ENCODE measurements at regions not wholly inside any gene's neighbourhood (a gene's known extent, or its start where the extent isn't known, plus 50 kb on each side); places are given as distances from the start of the nearest gene placed in this dataset.

- peak in 1 of 58 donors; percentile 18 for DNase-seq
Measured at GRCh38 chr10:128642023-128642422, 515.8 kb upstream of the MKI67 start.

- no peak for DNase-seq
Measured at GRCh38 chr10:128642502-128642901, 516.3 kb upstream of the MKI67 start.

GRCh38 chr10:128643658-128644057, 517.4 kb upstream of the MKI67 start:
- DNase-seq: no peak

- DNase-seq: no peak
Measured at GRCh38 chr10:128645486-128645885, 519.3 kb upstream of the MKI67 start.

- DNase-seq: no peak
Measured at GRCh38 chr10:128646956-128647355, 520.7 kb upstream of the MKI67 start.

- no peak for DNase-seq
Measured at GRCh38 chr10:128657548-128657947, 531.3 kb upstream of the MKI67 start.

GRCh38 chr10:128660726-128661125, 534.5 kb upstream of the MKI67 start:
- no peak for DNase-seq

- no peak for DNase-seq
Measured at GRCh38 chr10:128661404-128662197, 535.4 kb upstream of the MKI67 start.

- DNase-seq: no peak
Measured at GRCh38 chr10:128662520-128662919, 536.3 kb upstream of the MKI67 start.

- DNase-seq: no peak
Measured at GRCh38 chr10:128664729-128665128, 538.5 kb upstream of the MKI67 start.

- no peak for DNase-seq
Measured at GRCh38 chr10:128675405-128675804, 549.2 kb upstream of the MKI67 start.

- no peak for DNase-seq
Measured at GRCh38 chr10:128680116-128680515, 553.9 kb upstream of the MKI67 start.

GRCh38 chr10:128684215-128684614, 558.0 kb upstream of the MKI67 start:
- no peak for DNase-seq

- no peak for DNase-seq
Measured at GRCh38 chr10:128686630-128687278, 560.5 kb upstream of the MKI67 start.

GRCh38 chr10:128687408-128687807, 561.2 kb upstream of the MKI67 start:
- DNase-seq: no peak

- DNase-seq: no peak
Measured at GRCh38 chr10:128687927-128688549, 561.8 kb upstream of the MKI67 start.

- DNase-seq: no peak
Measured at GRCh38 chr10:128689667-128690066, 563.4 kb upstream of the MKI67 start.

- DNase-seq: no peak
Measured at GRCh38 chr10:128693493-128694131, 567.4 kb upstream of the MKI67 start.

- DNase-seq: no peak
Measured at GRCh38 chr10:128694168-128694850, 568.1 kb upstream of the MKI67 start.

- DNase-seq: no peak
Measured at GRCh38 chr10:128694851-128695725, 568.9 kb upstream of the MKI67 start.

All from anterior cingulate cortex (tissue), 58 donors.